ENCODE measurements at regions not wholly inside any gene's neighbourhood (a gene's known extent, or its start where the extent isn't known, plus 50 kb on each side); places are given as distances from the start of the nearest gene placed in this dataset.

- H3K27ac ChIP-seq: no peak overlapping the region
- no peak overlapping the region for H3K4me3 ChIP-seq
Measured at GRCh38 chr14:44165286-44165685, 341.8 kb downstream of the FSCB start.

- no peak overlapping the region for H3K4me3 ChIP-seq
Measured at GRCh38 chr14:44163946-44164345, 343.1 kb downstream of the FSCB start.

GRCh38 chr14:44162197-44162596 is 344.9 kb downstream of the FSCB start:
- Histone ChIP-seq H3K27ac (no peak overlapping the region), H3K4me3 (no peak overlapping the region)

More at GRCh38 chr14:44163946-44164345, 343.1 kb downstream of the FSCB start:
- H3K27ac ChIP-seq: no peak overlapping the region

- no peak overlapping the region for H3K27ac ChIP-seq
- no peak overlapping the region for H3K4me3 ChIP-seq
Measured at GRCh38 chr14:44154874-44155273, 352.2 kb downstream of the FSCB start.

GRCh38 chr14:44154446-44154845 is 352.6 kb downstream of the FSCB start:
- Histone ChIP-seq H3K27ac (no peak overlapping the region), H3K4me3 (no peak overlapping the region)

- H3K4me3 ChIP-seq: no peak overlapping the region
- H3K27ac ChIP-seq: no peak overlapping the region
Measured at GRCh38 chr14:44151130-44151820, 355.8 kb downstream of the FSCB start.

GRCh38 chr14:44149597-44149996 is 357.5 kb downstream of the FSCB start:
- H3K4me3 ChIP-seq: no peak overlapping the region
- no peak overlapping the region for H3K27ac ChIP-seq

GRCh38 chr14:44142006-44142405 is 365.1 kb downstream of the FSCB start:
- H3K4me3 ChIP-seq: no peak overlapping the region
- H3K27ac ChIP-seq: no peak overlapping the region

GRCh38 chr14:44135972-44136371 is 371.1 kb downstream of the FSCB start:
- H3K4me3 ChIP-seq: no peak overlapping the region
- no peak overlapping the region for H3K27ac ChIP-seq

GRCh38 chr14:44131861-44132260 is 375.2 kb downstream of the FSCB start:
- H3K4me3 ChIP-seq: no peak overlapping the region
- H3K27ac ChIP-seq: no peak overlapping the region

- H3K4me3 ChIP-seq: no peak overlapping the region
- no peak overlapping the region for H3K27ac ChIP-seq
Measured at GRCh38 chr14:44113769-44114730, 393.0 kb downstream of the FSCB start.

GRCh38 chr14:44112774-44113460 is 394.2 kb downstream of the FSCB start:
- Histone ChIP-seq H3K4me3 (no peak overlapping the region), H3K27ac (no peak overlapping the region)

GRCh38 chr14:44109036-44109435 is 398.0 kb downstream of the FSCB start:
- no peak overlapping the region for H3K27ac ChIP-seq
- H3K4me3 ChIP-seq: no peak overlapping the region

- Histone ChIP-seq H3K27ac (no peak overlapping the region), H3K4me3 (no peak overlapping the region)
Measured at GRCh38 chr14:44108601-44109000, 398.5 kb downstream of the FSCB start.

GRCh38 chr14:44107156-44107555 is 399.9 kb downstream of the FSCB start:
- H3K4me3 ChIP-seq: no peak overlapping the region

GRCh38 chr14:44099743-44100488 is 407.2 kb downstream of the FSCB start:
- Histone ChIP-seq H3K27ac (no peak overlapping the region), H3K4me3 (no peak overlapping the region)

More at GRCh38 chr14:44107156-44107555, 399.9 kb downstream of the FSCB start:
- H3K27ac ChIP-seq: no peak overlapping the region

- Histone ChIP-seq H3K27ac (no peak overlapping the region), H3K4me3 (no peak overlapping the region)
Measured at GRCh38 chr14:44081146-44081545, 425.9 kb downstream of the FSCB start.

GRCh38 chr14:44070046-44070445 is 437.0 kb downstream of the FSCB start:
- H3K27ac ChIP-seq: no peak overlapping the region

GRCh38 chr14:44053422-44053821 is 453.7 kb downstream of the FSCB start:
- H3K27ac ChIP-seq: no peak overlapping the region
- H3K4me3 ChIP-seq: no peak overlapping the region

More at GRCh38 chr14:44070046-44070445, 437.0 kb downstream of the FSCB start:
- H3K4me3 ChIP-seq: no peak overlapping the region

- H3K4me3 ChIP-seq: no peak overlapping the region
Measured at GRCh38 chr14:44041700-44042099, 465.4 kb downstream of the FSCB start.

More at GRCh38 chr14:44041700-44042099, 465.4 kb downstream of the FSCB start:
- H3K27ac ChIP-seq: no peak overlapping the region
